IMR-90 (cell line): ENCODE measurements at regions not wholly inside any gene's neighbourhood (a gene's known extent, or its start where the extent isn't known, plus 50 kb on each side); places are given as distances from the start of the nearest gene placed in this dataset.

Experiments used
- ATAC-seq: fragments of 200-7000 bp; cut with Tn5 transposase; 2 replicates; pipeline ENCODE4 v1.9.1; 2020; ENCODE audit warnings: low read depth, mild to moderate bottlenecking, moderate library complexity
- BruUV-seq: library from RNA; stranded (reverse); fragments of 400-500 nt; replicated peaks from 2 replicates; lab custom pipeline; 2021; lab: Mats Ljungman, UMichigan
- CTCF ChIA-PET: fragments of 300-600 bp; formaldehyde crosslinking; extraction: SDS; loops from one replicate; lab custom pipeline; 2021; ENCODE audit warnings: antibody characterized with exemption; lab: Yijun Ruan, JAX
- POLR2A ChIA-PET: fragments of 300-600 bp; sonication (Branson Sonifier 250); formaldehyde crosslinking; loops from one replicate; lab custom pipeline; 2022; ENCODE audit warnings: antibody characterized with exemption; ENCODE audit not compliant: unreplicated experiment; lab: Charles Lee
- DNase-seq: peaks from one replicate; pipeline ENCODE4 v3.0.0; 2013
- H2AFZ ChIP-seq: replicated peaks from 2 replicates; pipeline ENCODE3; 2013; ENCODE audit warnings: low read length, mild to moderate bottlenecking; ENCODE audit not compliant: poor library complexity
- H2AK5ac ChIP-seq: 2 replicates; pipeline ENCODE4 v1.6.1; 2013; ENCODE audit warnings: low read depth, low read length, inconsistent platforms
- H2AK9ac ChIP-seq: replicated peaks from 2 replicates; pipeline ENCODE3; 2013; ENCODE audit warnings: mild to moderate bottlenecking, low read depth, low read length, moderate library complexity; ENCODE audit not compliant: poor library complexity
- H2BK120ac ChIP-seq: 2 replicates; pipeline ENCODE4 v1.6.1; 2013; ENCODE audit warnings: low read depth, low read length, inconsistent platforms
- H2BK15ac ChIP-seq: 3 replicates; pipeline ENCODE4 v1.6.1; 2013; ENCODE audit warnings: low read depth, low read length, inconsistent platforms
- H2BK20ac ChIP-seq: 2 replicates; pipeline ENCODE4 v1.6.1; 2013; ENCODE audit warnings: low read depth, mild to moderate bottlenecking, inconsistent platforms, low read length, moderate library complexity
- H2BK5ac ChIP-seq: 2 replicates; pipeline ENCODE4 v1.6.1; 2013; ENCODE audit warnings: mild to moderate bottlenecking, low read depth, low read length, inconsistent platforms; ENCODE audit not compliant: poor library complexity, severe bottlenecking
- H3K14ac ChIP-seq: replicated peaks from 2 replicates; pipeline ENCODE4 v1.6.1; 2013; ENCODE audit warnings: low read depth, low read length, inconsistent platforms
- H3K18ac ChIP-seq: 2 replicates; pipeline ENCODE4 v1.6.1; 2013; ENCODE audit warnings: low read depth, low read length, control low read depth
- H3K23ac ChIP-seq: 2 replicates; pipeline ENCODE4 v1.6.1; 2013; ENCODE audit warnings: low read depth, low read length, inconsistent platforms
- H3K27ac ChIP-seq: 2 replicates; pipeline ENCODE4 v1.5.1; 2013; ENCODE audit warnings: mild to moderate bottlenecking, control low read depth, low read length; ENCODE audit not compliant: insufficient read depth
- H3K27me3 ChIP-seq: 2 replicates; pipeline ENCODE4 v1.6.1; 2013; ENCODE audit warnings: low read length; ENCODE audit not compliant: control insufficient read depth, insufficient read depth
- H3K36me3 ChIP-seq: 2 replicates; pipeline ENCODE4 v1.6.1; 2013; ENCODE audit warnings: low read length, mixed read lengths; ENCODE audit not compliant: control insufficient read depth, insufficient read depth
- H3K4ac ChIP-seq: 2 replicates; pipeline ENCODE4 v1.6.1; 2013; ENCODE audit warnings: low read depth, low read length, inconsistent platforms
- H3K4me1 ChIP-seq: 2 replicates; pipeline ENCODE4 v1.6.1; 2013; ENCODE audit warnings: low read length, mixed read lengths; ENCODE audit not compliant: control insufficient read depth, insufficient read depth
- H3K4me2 ChIP-seq: 2 replicates; pipeline ENCODE4 v1.6.1; 2013; ENCODE audit warnings: low read depth, mild to moderate bottlenecking, control low read depth, low read length, moderate library complexity
- H3K4me3 ChIP-seq: 2 replicates; pipeline ENCODE4 v1.5.1; 2013; ENCODE audit warnings: low read depth, mild to moderate bottlenecking, control low read depth, low read length, moderate library complexity; ENCODE audit not compliant: insufficient read depth
- H3K56ac ChIP-seq: 2 replicates; pipeline ENCODE4 v1.6.1; 2013; ENCODE audit warnings: low read length, inconsistent platforms; ENCODE audit not compliant: insufficient read depth; ENCODE audit errors: extremely low read depth
- H3K79me1 ChIP-seq, 2 experiments: 2 replicates each; pipeline ENCODE4 v1.6.1; 2013; ENCODE audit warnings: low read length in 2 of 2, inconsistent platforms in 1 of 2, low read depth in 1 of 2
- H3K9ac ChIP-seq: 2 replicates; pipeline ENCODE4 v1.6.1; 2013; ENCODE audit warnings: low read depth, low read length, control low read depth
- H3K9me1 ChIP-seq: 2 replicates; pipeline ENCODE4 v1.6.1; 2013; ENCODE audit warnings: low read length, inconsistent platforms; ENCODE audit not compliant: insufficient read depth
- H3K9me3 ChIP-seq: 2 replicates; pipeline ENCODE4 v1.6.1; 2013; ENCODE audit warnings: low read length; ENCODE audit not compliant: control insufficient read depth, insufficient read depth
- H4K20me1 ChIP-seq: 2 replicates; pipeline ENCODE4 v1.6.1; 2013; ENCODE audit warnings: low read length, inconsistent platforms; ENCODE audit not compliant: insufficient read depth
- H4K5ac ChIP-seq: 2 replicates; pipeline ENCODE4 v1.6.1; 2013; ENCODE audit warnings: mild to moderate bottlenecking, low read depth, low read length, control low read depth
- H4K8ac ChIP-seq, 2 experiments: 2 replicates each; pipeline ENCODE4 v1.6.1; 2013; ENCODE audit warnings: low read depth in 2 of 2, low read length in 2 of 2, control low read depth in 1 of 2, inconsistent platforms in 1 of 2
- H4K91ac ChIP-seq: 2 replicates; pipeline ENCODE4 v1.6.1; 2013; ENCODE audit warnings: low read depth, low read length, inconsistent platforms; ENCODE audit not compliant: insufficient read depth
- FOS ChIP-seq: fragments of 150-350 bp; IDR thresholded peaks from 2 replicates; pipeline ENCODE4 v1.6.1; 2016; ENCODE audit warnings: low read depth, low read length
- MAFK ChIP-seq: IDR thresholded peaks from 2 replicates; pipeline ENCODE4 v1.6.1; 2012; ENCODE audit warnings: low read depth, low read length, improper control_type of control experiment
- WGBS, 2 experiments: methylation state at CpG; one replicate each; pipeline versions ENCODE4 v1.1.5 to v1.1.7; 2013; ENCODE audit warnings: missing lambda C conversion rate in 2 of 2; ENCODE audit not compliant: insufficient read length in 1 of 2; ENCODE audit errors: extremely low coverage in 2 of 2; 5-methylcytosine and 5-hydroxymethylcytosine counted together
- dilution Hi-C: fragments of 300-500 bp; cut with HindIII; formaldehyde crosslinking; loops from one replicate; pipeline ENCODE4 v1.14.3; 2018; ENCODE audit warnings: low sequenced_read_pairs; ENCODE audit not compliant: unreplicated experiment
- in situ Hi-C: fragments of 300-500 bp; cut with MboI; formaldehyde crosslinking; loops from 3 replicates; pipeline ENCODE4 v1.14.3; 2019; ENCODE audit warnings: low sequenced_read_pairs, inconsistent platforms, mixed read lengths
- intact Hi-C: fragments of 100-400 bp; cut with micrococcal nuclease; formaldehyde crosslinking; loops from 2 replicates; pipeline ENCODE4 v1.10.0; 2022

GRCh38 chr2:142332196-142332595 is 201.4 kb upstream of the LRP1B start:
- Histone ChIP-seq H3K56ac (no peak overlapping the region), H3K4me2 (no peak overlapping the region), H3K36me3 (no peaks in the 10 kb centered on the region), H3K14ac (no peak overlapping the region), H3K18ac (no peak overlapping the region), H3K4ac (no peak overlapping the region), H3K4me1 (no peaks in the 10 kb centered on the region), H3K9me1 (no peaks in the 10 kb centered on the region), H4K8ac (no peak overlapping the region), H3K9me3 (no peaks in the 10 kb centered on the region; the same call in 1 of the 2 replicates), H3K4me3 (no peak overlapping the region), H3K27ac (no peak overlapping the region), H2AK9ac (no peak overlapping the region), H3K27me3 (no peaks in the 10 kb centered on the region), H2BK15ac (no peak overlapping the region), H3K9ac (no peak overlapping the region), H2AK5ac (no peak overlapping the region), H3K79me1 (no peaks in the 10 kb centered on the region), H3K23ac (no peak overlapping the region), H4K91ac (no peak overlapping the region), H2AFZ (no peak overlapping the region), H2BK120ac (no peak overlapping the region), H2BK20ac (no peak overlapping the region), H2BK5ac (no peak overlapping the region), H4K5ac (no peak overlapping the region), H4K20me1 (no peaks in the 10 kb centered on the region)
- BruUV-seq, result no TSS peak
- WGBS, 2 experiments, result no CpG with 5 or more reads among the region's 2 CpGs
- TF ChIP-seq FOS (no peak), MAFK (peak; percentile 96)
- no peak for ATAC-seq
- dilution Hi-C loops, result no loop called here
- CTCF ChIA-PET, result no interaction called here
- intact Hi-C loops, result no loop called here
- POLR2A ChIA-PET, result no interaction called here
- no peak for DNase-seq
- in situ Hi-C loops, result no loop called here
